Smooth muscle cell (in vitro differentiated cells): ENCODE measurements at regions not wholly inside any gene's neighbourhood (a gene's known extent, or its start where the extent isn't known, plus 50 kb on each side); places are given as distances from the start of the nearest gene placed in this dataset.

Experiments used
- DNase-seq: peaks from one replicate; lab custom pipeline; 2025; ENCODE audit not compliant: unreplicated experiment; lab: John Stamatoyannopoulos, UW
- H2AFZ ChIP-seq: fragments of 200-600 bp; sonication (generic); 2 replicates; pipeline ENCODE4 v1.6.0; 2016; ENCODE audit warnings: antibody characterized with exemption, low read depth, mild to moderate bottlenecking
- H3F3A ChIP-seq: fragments of 200-600 bp; sonication (generic); 2 replicates; pipeline ENCODE4 v1.6.0; 2017; ENCODE audit warnings: antibody characterized with exemption, low read depth
- H3K27ac ChIP-seq: fragments of 200-600 bp; sonication (generic); 2 replicates; pipeline ENCODE4 v1.5.1; 2016; ENCODE audit warnings: low read depth, mild to moderate bottlenecking
- H3K27me3 ChIP-seq: fragments of 200-600 bp; sonication (generic); 2 replicates; pipeline ENCODE4 v1.6.1; 2016; ENCODE audit warnings: low read depth, mild to moderate bottlenecking
- H3K36me3 ChIP-seq: fragments of 200-600 bp; sonication (generic); 2 replicates; pipeline ENCODE4 v1.5.1; 2016; ENCODE audit warnings: low read depth
- H3K4me1 ChIP-seq: fragments of 200-600 bp; sonication (generic); 2 replicates; pipeline ENCODE4 v1.5.1; 2016; ENCODE audit warnings: low read depth
- H3K4me2 ChIP-seq: fragments of 200-600 bp; sonication (generic); 2 replicates; pipeline ENCODE4 v1.6.0; 2016; ENCODE audit warnings: mild to moderate bottlenecking
- H3K4me3 ChIP-seq: fragments of 200-600 bp; sonication (generic); 2 replicates; pipeline ENCODE4 v1.5.1; 2016; ENCODE audit warnings: mild to moderate bottlenecking
- H3K79me2 ChIP-seq: fragments of 200-600 bp; sonication (generic); 2 replicates; pipeline ENCODE4 v1.6.0; 2016; ENCODE audit warnings: low read depth, mild to moderate bottlenecking
- H3K9ac ChIP-seq: fragments of 200-600 bp; sonication (generic); 2 replicates; pipeline ENCODE4 v1.6.0; 2016; ENCODE audit warnings: low read depth
- H3K9me3 ChIP-seq: fragments of 200-600 bp; sonication (generic); replicated peaks from 2 replicates; pipeline ENCODE4 v1.5.1; 2016; ENCODE audit warnings: low read depth
- H4K20me1 ChIP-seq: fragments of 200-600 bp; sonication (generic); 2 replicates; pipeline ENCODE4 v1.6.0; 2016; ENCODE audit warnings: low read depth
- WGBS: methylation state at CpG from one replicate; pipeline ENCODE4 v1.1.7; 2016; ENCODE audit warnings: low lambda C conversion rate; 5-methylcytosine and 5-hydroxymethylcytosine counted together
- TF ChIP-seq, protein P1 (sequence below): fragments of 200-600 bp; sonication (generic); IDR thresholded peaks from 2 replicates; pipeline ENCODE4 v1.5.1; 2017; ENCODE audit warnings: borderline replicate concordance, mild to moderate bottlenecking, antibody characterized with exemption; ENCODE audit not compliant: insufficient read depth, poor library complexity, severe bottlenecking

DNA sequence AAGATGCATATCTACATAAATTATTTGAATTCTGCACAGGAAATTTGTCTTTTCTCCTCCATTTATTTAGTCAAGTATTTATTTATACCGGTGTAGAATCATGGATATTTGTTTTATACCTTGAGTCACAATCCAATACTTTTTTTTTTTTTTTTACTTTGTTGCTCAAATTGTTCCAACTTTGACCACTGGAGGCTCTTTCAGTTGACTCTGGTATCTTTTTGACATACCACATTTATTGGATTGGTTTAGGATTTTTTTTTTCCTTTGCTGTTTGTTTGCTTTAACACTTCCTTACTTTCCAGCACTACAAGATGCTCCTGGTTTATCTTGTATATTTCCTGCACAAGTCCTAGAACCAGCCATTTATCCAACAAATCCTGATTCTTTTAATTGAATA is 543.1 kb upstream of the RIOK2 start:
- Histone ChIP-seq H3K4me1 (no peaks in the 10 kb centered on the region), H3F3A (no peaks in the 10 kb centered on the region), H3K9ac (no peak overlapping the region), H3K9me3 (no peaks in the 10 kb centered on the region), H3K4me2 (no peak overlapping the region), H3K36me3 (no peaks in the 10 kb centered on the region), H4K20me1 (no peaks in the 10 kb centered on the region), H3K27ac (no peak overlapping the region), H3K79me2 (no peaks in the 10 kb centered on the region), H3K4me3 (no peak overlapping the region), H2AFZ (no peak overlapping the region), H3K27me3 (no peaks in the 10 kb centered on the region)
- TF ChIP-seq, protein P1, sequence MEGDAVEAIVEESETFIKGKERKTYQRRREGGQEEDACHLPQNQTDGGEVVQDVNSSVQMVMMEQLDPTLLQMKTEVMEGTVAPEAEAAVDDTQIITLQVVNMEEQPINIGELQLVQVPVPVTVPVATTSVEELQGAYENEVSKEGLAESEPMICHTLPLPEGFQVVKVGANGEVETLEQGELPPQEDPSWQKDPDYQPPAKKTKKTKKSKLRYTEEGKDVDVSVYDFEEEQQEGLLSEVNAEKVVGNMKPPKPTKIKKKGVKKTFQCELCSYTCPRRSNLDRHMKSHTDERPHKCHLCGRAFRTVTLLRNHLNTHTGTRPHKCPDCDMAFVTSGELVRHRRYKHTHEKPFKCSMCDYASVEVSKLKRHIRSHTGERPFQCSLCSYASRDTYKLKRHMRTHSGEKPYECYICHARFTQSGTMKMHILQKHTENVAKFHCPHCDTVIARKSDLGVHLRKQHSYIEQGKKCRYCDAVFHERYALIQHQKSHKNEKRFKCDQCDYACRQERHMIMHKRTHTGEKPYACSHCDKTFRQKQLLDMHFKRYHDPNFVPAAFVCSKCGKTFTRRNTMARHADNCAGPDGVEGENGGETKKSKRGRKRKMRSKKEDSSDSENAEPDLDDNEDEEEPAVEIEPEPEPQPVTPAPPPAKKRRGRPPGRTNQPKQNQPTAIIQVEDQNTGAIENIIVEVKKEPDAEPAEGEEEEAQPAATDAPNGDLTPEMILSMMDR = no peak
- WGBS = 41% methylated on average over 1 of the region's 1 CpG
- DNase-seq = no peak

DNA sequence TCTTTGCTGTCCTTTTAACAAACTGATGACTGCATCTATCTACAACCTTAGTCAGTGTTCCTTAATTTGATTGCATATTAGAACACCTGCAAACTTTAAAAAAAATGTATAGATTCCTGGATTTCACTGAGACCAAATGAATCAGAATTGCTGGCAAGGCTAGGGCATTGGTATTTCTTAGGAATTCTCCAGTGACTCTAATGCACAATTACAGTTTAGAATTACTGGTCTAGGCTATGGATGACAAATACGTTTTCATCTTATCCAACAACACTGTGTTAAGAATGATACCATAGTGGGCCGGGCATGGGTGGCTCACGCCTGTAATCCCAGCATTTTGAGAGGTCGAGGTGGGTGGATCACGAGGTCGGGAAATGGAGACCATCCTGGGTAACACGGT is 545.9 kb upstream of the RIOK2 start:
- no peaks in the 10 kb centered on the region for H3K9me3 ChIP-seq
- no peak overlapping the region for H2AFZ ChIP-seq
- no peak overlapping the region for H3K9ac ChIP-seq
- DNase-seq = no peak
- no peaks in the 10 kb centered on the region for H3K79me2 ChIP-seq
- H3K27ac ChIP-seq = no peak overlapping the region
- TF ChIP-seq, protein P1 = no peak
- H3K4me2 ChIP-seq = no peak overlapping the region
- 91% methylated on average over 7 of the region's 7 CpGs for WGBS
- no peak overlapping the region for H3K4me3 ChIP-seq
- H3K4me1 ChIP-seq = no peaks in the 10 kb centered on the region
- H4K20me1 ChIP-seq = no peaks in the 10 kb centered on the region
- H3K36me3 ChIP-seq = no peaks in the 10 kb centered on the region
- no peaks in the 10 kb centered on the region for H3K27me3 ChIP-seq
- H3F3A ChIP-seq = no peaks in the 10 kb centered on the region

DNA sequence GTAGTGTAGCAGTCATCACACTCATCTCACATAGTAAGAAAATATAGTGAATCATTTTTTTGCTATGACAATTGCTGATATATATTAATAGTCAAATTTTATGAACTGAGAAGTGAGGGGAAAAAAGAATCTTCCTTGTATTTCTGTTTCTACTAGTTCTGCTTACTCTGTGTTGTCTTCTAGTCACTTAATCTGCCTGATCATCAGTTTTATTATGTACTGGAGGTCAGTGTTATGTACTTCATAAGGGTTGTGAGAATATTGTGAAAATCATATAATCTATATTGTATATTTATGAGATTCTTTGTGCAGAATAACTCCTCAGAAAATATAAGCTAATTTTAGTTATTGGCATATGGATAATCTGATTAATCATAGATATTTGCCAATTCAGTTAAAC is 546.9 kb upstream of the RIOK2 start:
- Histone ChIP-seq H3F3A (no peaks in the 10 kb centered on the region), H3K79me2 (no peaks in the 10 kb centered on the region), H3K4me2 (no peak overlapping the region), H3K36me3 (no peaks in the 10 kb centered on the region), H3K27me3 (no peaks in the 10 kb centered on the region), H3K4me1 (no peaks in the 10 kb centered on the region), H3K9me3 (no peaks in the 10 kb centered on the region), H3K27ac (no peak overlapping the region), H3K4me3 (no peak overlapping the region), H2AFZ (no peak overlapping the region), H3K9ac (no peak overlapping the region), H4K20me1 (no peaks in the 10 kb centered on the region)
- TF ChIP-seq, protein P1 = no peak
- no peak for DNase-seq

DNA sequence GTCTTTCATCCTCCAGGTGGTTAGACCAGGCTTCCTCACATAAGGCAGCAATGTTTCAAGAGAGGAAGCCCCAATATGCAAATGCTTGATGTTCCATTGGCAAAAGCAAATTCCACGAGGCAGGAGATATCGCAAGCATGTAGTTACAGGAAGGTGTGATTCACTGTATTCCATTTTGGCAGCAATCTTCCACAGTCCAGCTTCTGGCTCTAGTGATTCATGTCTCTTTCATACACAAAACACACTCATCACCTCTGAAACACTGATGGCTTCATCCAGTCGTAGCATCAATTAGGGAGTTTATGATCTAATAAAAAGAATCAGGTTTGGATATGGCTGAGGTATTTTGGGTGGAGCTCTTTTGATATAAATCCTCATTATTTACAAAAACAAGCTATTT is 552.2 kb upstream of the RIOK2 start:
- no peak for DNase-seq
- H3K79me2 ChIP-seq = no peaks in the 10 kb centered on the region
- H4K20me1 ChIP-seq = no peaks in the 10 kb centered on the region
- no peaks in the 10 kb centered on the region for H3K9me3 ChIP-seq
- H3K36me3 ChIP-seq = no peaks in the 10 kb centered on the region
- no peak overlapping the region for H3K4me3 ChIP-seq
- no peak overlapping the region for H3K27ac ChIP-seq
- 69% methylated on average over 3 of the region's 3 CpGs for WGBS
- H3F3A ChIP-seq = no peaks in the 10 kb centered on the region
- no peak overlapping the region for H2AFZ ChIP-seq
- H3K4me2 ChIP-seq = no peak overlapping the region
- H3K27me3 ChIP-seq = no peaks in the 10 kb centered on the region
- TF ChIP-seq, protein P1 = no peak
- H3K9ac ChIP-seq = no peak overlapping the region
- no peaks in the 10 kb centered on the region for H3K4me1 ChIP-seq
